Glutamatergic neuron (in vitro differentiated cells): ENCODE measurements at regions not wholly inside any gene's neighbourhood (a gene's known extent, or its start where the extent isn't known, plus 50 kb on each side); places are given as distances from the start of the nearest gene placed in this dataset.
A peak's percentile ranks its signal among the peaks of the same experiment; 100 is the strongest.

Experiments used
- DNase-seq: peaks from one replicate; pipeline ENCODE4 v3.0.0; 2022
- H3K27ac Mint-ChIP-seq: one replicate; pipeline ENCODE4 v1.8.0; 2020; ENCODE audit warnings: mild to moderate bottlenecking, mixed read lengths, inconsistent platforms; ENCODE audit not compliant: unreplicated experiment
- H3K27me3 Mint-ChIP-seq: one replicate; pipeline ENCODE4 v1.8.0; 2020; ENCODE audit warnings: mild to moderate bottlenecking, moderate library complexity, mixed read lengths, inconsistent platforms; ENCODE audit not compliant: unreplicated experiment
- H3K36me3 Mint-ChIP-seq: one replicate; pipeline ENCODE4 v1.8.0; 2020; ENCODE audit warnings: mild to moderate bottlenecking, mixed read lengths, inconsistent platforms; ENCODE audit not compliant: unreplicated experiment
- H3K4me1 Mint-ChIP-seq: one replicate; pipeline ENCODE4 v1.8.0; 2020; ENCODE audit warnings: mild to moderate bottlenecking, low read depth, mixed read lengths, inconsistent platforms; ENCODE audit not compliant: unreplicated experiment
- H3K4me3 Mint-ChIP-seq: one replicate; pipeline ENCODE4 v1.8.0; 2020; ENCODE audit warnings: mild to moderate bottlenecking, mixed read lengths, inconsistent platforms; ENCODE audit not compliant: unreplicated experiment
- H3K9me3 Mint-ChIP-seq: one replicate; pipeline ENCODE4 v1.8.0; 2020; ENCODE audit warnings: mild to moderate bottlenecking, moderate library complexity, mixed read lengths, inconsistent platforms; ENCODE audit not compliant: unreplicated experiment
- TF ChIP-seq, protein P1 (sequence below): fragments of 200-600 bp; sonication (generic); IDR thresholded peaks from one replicate; pipeline ENCODE4 v1.5.0; 2021; ENCODE audit not compliant: partially characterized antibody, unreplicated experiment

DNA sequence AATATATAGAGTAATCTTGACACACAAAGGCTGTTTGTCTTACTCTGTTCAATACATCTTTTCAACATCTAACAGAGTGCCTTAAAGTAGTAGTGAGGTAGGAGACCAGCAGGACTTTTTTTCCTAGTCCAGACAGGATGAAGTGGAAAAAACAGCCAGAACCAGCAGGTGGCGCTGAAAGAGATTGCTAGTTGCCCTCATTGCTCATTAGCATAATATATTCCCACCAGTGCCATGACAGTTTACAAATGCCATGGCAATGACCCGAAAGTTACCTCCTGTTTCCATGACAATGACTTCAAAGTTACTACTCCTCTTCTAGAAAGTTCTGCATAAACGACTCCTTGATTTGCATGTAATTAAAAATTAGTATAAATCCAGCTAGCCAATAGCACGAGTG, 387.4 kb downstream of the ACTL7B start:
- H3K27ac Mint-ChIP-seq, result no peak overlapping the region
- H3K36me3 Mint-ChIP-seq, result no peaks in the 10 kb centered on the region
- H3K4me1 Mint-ChIP-seq, result no peaks in the 10 kb centered on the region
- no peak overlapping the region for H3K4me3 Mint-ChIP-seq
- DNase-seq, result peak; percentile 71
- TF ChIP-seq, protein P1, sequence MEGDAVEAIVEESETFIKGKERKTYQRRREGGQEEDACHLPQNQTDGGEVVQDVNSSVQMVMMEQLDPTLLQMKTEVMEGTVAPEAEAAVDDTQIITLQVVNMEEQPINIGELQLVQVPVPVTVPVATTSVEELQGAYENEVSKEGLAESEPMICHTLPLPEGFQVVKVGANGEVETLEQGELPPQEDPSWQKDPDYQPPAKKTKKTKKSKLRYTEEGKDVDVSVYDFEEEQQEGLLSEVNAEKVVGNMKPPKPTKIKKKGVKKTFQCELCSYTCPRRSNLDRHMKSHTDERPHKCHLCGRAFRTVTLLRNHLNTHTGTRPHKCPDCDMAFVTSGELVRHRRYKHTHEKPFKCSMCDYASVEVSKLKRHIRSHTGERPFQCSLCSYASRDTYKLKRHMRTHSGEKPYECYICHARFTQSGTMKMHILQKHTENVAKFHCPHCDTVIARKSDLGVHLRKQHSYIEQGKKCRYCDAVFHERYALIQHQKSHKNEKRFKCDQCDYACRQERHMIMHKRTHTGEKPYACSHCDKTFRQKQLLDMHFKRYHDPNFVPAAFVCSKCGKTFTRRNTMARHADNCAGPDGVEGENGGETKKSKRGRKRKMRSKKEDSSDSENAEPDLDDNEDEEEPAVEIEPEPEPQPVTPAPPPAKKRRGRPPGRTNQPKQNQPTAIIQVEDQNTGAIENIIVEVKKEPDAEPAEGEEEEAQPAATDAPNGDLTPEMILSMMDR, result peak; percentile 48
- H3K27me3 Mint-ChIP-seq, result no peaks in the 10 kb centered on the region
- no peaks in the 10 kb centered on the region for H3K9me3 Mint-ChIP-seq

DNA sequence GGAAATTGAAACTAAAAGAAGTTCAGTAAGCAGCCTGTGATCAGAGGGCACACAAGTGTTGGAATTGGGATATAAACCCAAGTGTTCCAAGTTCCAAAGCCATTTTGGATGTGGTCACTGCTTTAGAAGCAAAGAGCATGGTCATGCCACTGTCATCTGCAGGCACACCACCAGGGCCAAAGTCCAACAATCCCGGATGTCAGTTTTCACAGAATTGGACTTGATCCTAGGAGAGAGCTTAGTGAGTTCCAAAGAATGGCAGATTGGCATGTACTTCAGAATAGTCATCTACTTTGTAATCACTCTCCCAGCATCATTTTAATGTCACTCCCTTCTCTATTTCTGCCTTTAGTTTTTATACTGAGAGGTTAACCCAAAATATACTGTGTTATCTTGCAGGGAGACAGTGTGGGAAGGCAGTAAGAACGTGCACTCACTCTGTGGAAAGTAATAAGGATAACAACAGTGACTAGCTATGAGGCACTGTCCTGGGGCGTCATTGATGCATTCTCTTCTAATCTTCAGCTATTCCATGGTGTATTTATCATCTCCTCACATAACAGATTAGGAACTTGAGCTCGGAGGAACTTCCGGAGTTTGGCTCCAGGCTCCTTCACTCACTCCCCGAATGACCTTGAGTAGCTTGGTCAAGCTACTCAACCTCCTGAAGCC, 388.0 kb downstream of the ACTL7B start:
- H3K27me3 Mint-ChIP-seq, result no peaks in the 10 kb centered on the region
- no peak overlapping the region for H3K27ac Mint-ChIP-seq
- no peak for DNase-seq
- TF ChIP-seq, protein P1, result no peak
- H3K4me3 Mint-ChIP-seq, result no peak overlapping the region
- H3K4me1 Mint-ChIP-seq, result no peaks in the 10 kb centered on the region
- no peaks in the 10 kb centered on the region for H3K9me3 Mint-ChIP-seq
- H3K36me3 Mint-ChIP-seq, result no peaks in the 10 kb centered on the region

- H3K4me1 Mint-ChIP-seq, result no peaks in the 10 kb centered on the region
- no peak for DNase-seq
- no peaks in the 10 kb centered on the region for H3K36me3 Mint-ChIP-seq
- no peaks in the 10 kb centered on the region for H3K27me3 Mint-ChIP-seq
- H3K9me3 Mint-ChIP-seq, result no peaks in the 10 kb centered on the region
- TF ChIP-seq, protein P1, result no peak
- H3K27ac Mint-ChIP-seq, result no peak overlapping the region
- H3K4me3 Mint-ChIP-seq, result no peak overlapping the region
Observed at GRCh38 chr9:108467161-108467560, 388.6 kb downstream of the ACTL7B start.

GRCh38 chr9:108466304-108466703, 389.5 kb downstream of the ACTL7B start:
- TF ChIP-seq, protein P1, result no peak
- Mint-ChIP-seq H3K4me1 (no peaks in the 10 kb centered on the region), H3K9me3 (no peaks in the 10 kb centered on the region), H3K27ac (no peak overlapping the region), H3K27me3 (no peaks in the 10 kb centered on the region), H3K36me3 (no peaks in the 10 kb centered on the region), H3K4me3 (no peak overlapping the region)
- no peak for DNase-seq

DNA sequence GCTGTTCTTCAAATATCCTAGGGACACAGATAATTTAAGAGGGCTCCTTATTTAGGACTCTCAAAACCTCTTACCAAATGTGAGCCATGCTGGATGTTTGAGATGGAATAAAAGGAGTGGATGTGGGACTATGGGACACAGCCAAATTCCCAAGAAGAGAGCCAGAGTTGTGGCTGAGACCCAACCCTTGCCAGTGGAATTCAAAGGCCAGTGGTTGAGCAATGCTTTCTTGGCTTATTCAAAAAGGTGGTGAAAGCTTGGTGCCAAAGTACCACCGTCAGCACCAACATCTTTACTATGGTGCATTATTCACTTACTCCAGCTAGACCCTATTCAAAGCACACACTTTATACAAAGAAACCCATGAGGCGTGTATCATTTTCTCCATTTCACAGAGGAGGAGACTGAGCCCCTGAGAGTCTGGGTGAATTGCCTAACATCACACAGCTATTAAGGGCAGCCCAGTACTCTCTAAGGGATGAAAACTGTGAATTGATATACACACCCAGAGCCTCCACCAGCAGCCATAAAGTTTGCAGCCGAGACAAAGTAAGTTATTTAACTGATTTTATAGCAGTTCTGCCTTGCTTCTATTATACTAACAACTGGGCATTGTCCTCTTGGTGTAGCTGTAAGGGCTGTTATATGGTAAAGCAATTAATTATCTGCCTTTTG, 391.7 kb downstream of the ACTL7B start:
- no peaks in the 10 kb centered on the region for H3K4me1 Mint-ChIP-seq
- no peak for DNase-seq
- no peak overlapping the region for H3K27ac Mint-ChIP-seq
- no peak overlapping the region for H3K4me3 Mint-ChIP-seq
- no peaks in the 10 kb centered on the region for H3K9me3 Mint-ChIP-seq
- no peaks in the 10 kb centered on the region for H3K36me3 Mint-ChIP-seq
- peaks cover 1% of the 10 kb centered on the region for H3K27me3 Mint-ChIP-seq
- TF ChIP-seq, protein P1, result no peak
